Stimulated activated CD4-positive, alpha-beta T cell treated with anti-CD3 and anti-CD28 coated beads, Interleukin-1b, Interleukin-23, amount 100 ng/mL, for 4 hours (primary cell): ENCODE measurements at regions not wholly inside any gene's neighbourhood (a gene's known extent, or its start where the extent isn't known, plus 50 kb on each side); places are given as distances from the start of the nearest gene placed in this dataset.

Experiments used
- DNase-seq, 2 donors: peaks; one replicate each; pipeline ENCODE4 v3.0.0-alpha.2; 2020; ENCODE audit warnings: low read depth in 2 of 2

DNA sequence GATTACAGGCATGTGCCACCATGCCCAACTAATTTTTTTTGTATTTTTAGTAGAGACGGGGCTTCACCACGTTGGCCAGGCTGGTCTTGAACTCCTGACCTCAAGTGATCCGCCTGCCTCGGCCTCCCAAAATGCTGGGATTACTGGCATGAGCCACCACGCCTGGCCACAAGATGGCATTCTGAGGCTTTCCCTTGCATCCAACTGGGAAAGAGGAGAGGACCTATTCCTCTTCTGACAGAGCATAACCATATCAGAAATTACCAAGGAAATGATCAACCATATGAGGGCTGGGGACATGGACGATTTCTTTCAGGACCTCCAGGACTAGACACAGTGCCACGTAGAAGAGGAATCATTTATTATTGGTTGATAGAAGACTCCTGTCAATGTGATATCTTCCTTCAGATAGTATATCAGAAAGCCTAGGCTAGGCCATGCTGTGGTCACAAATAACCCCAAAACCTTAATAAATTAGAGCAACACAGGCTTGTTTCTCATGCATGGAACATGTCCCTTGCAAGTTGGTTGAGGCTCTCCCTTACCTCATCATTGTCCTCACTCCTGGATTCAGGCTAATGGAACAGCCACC, 372.3 kb upstream of the IL12A start:
- no peak for DNase-seq

DNA sequence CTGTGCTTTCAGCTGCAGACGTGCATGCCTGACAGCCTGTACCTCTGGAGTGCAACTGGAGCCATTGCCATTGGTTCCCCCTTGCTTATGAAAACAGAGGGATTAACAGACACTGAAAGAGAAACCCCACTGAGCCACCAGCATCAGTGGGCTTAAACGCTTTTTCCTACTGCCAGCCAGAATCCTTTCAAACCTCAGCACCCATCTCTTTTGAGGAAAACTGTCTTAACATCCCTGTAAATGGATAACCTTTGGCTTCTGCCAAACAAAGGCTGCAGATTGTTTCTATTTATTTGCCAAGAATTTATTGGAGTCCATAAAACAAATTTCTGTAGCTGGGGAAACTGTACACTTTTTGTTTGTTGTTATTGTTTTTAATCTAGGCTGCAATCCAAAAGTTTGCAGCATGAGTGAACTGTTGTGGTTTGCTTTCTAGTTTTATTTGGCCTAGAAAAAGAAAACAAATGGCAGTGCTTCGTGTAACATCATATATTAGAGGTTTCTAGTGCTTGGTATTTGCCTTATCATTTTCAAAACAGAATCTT, 369.2 kb upstream of the IL12A start:
- no peak for DNase-seq

DNA sequence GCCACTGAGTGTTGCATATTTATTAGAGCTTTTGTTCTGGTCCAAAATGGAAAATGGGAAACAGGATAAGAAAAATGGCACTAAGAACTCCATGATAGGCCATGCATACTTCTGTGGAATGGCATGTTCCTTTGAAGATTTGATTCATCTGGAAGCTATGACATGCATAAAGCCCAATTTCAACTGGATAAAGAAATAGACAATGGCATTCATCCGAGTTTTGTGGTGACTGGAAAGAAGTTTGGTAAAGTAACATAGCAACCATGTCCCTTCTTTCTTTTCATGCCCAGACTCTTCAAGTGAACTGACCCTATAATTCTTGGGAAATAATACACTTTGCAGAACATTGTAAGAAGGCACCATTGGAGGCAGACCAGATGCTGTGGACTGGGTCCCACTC, 368.4 kb upstream of the IL12A start:
- DNase-seq, result no peak

DNA sequence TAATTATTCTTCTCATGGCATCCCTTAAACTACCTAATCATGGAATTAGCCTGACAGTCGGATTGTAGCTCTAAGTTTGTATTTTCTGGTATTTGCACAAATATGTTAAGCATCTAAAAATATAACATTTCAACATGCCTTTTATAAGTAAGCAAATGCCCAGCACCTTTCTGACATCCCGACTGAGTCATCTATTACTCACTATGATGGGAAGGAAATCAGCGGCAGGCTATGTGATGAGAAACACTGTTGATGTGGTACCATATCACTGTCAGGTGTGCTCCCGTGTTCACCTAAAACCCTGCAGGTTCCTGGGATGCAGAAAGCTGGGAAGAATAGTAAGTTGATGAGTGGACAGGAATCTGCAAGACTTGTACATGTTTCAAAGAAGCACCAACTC, 367.8 kb upstream of the IL12A start:
- no peak for DNase-seq

DNA sequence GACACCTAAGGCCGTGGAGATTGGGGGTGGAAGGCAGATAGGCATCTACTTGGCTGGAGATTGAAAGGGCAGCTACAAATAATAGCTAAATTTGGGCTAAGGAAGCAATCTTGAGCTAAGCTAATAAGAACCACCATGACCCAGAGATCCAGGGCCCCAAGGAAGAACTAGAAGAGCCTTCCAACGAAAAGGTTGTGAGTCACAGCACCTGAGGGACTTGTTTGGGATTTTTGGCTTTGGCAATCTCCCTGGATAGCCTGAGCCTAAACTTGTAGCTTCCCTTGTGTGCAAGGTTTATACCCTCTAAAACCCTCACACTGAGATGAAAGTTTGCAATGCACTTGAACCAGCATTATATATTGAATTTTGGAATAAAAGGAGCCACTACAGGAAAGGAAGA, 364.0 kb upstream of the IL12A start:
- no peak for DNase-seq

DNA sequence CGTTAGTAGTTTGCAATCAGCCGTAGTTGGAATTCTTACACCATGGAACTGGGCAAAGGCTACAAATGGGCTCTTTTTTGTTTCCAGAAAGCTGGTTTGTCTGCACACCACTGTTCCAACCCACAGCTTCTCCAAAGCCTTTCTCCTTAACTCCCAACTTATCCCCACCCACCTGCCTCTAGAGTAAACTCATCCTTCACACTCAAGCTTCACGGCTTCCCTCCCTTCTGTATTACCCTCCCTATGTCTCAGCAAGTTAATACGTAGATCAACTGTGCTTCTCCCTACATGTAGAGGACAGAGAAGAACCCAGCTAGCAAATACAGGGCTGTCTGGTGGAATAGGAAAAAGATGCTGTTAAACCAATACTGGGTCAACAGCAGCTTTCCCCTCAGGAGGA, 363.0 kb upstream of the IL12A start:
- no peak for DNase-seq

DNA sequence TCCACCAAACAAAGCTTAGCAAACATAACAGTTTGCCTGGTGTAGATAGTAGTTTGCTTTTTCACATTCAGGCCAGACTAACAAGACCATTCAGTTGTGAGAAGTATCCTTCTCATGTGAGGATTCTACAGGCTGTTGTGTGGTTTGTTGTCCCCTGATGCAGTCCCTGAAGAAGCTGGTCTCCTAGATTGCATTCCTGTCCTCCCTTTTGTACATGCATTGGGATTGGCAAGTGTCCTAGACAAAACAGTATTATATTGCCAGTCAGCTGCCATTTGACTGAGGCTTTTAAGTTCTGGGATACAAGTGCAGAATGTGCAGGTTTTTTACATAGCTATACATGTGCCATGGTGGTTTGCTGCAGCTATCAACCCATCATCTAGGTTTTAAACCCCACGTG, 362.0 kb upstream of the IL12A start:
- no peak for DNase-seq

DNA sequence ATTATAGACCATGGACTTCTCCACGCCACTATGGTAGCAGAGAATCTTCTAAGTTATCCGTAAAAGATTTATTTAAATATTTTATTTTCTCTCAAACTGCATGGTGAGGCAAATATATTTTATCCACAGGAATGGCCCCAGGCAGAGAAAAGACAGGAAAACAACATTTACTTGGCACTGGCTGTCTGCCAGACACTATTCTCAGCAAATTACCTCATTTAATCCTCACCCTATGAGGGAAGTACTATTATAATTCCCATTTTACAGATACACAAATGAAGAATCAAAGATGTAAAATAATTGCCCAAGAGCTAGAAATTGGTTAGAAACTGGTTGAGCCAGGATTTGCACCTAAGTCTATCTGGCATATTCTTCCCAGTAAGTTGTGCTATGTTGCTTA, 361.4 kb upstream of the IL12A start:
- no peak for DNase-seq

DNA sequence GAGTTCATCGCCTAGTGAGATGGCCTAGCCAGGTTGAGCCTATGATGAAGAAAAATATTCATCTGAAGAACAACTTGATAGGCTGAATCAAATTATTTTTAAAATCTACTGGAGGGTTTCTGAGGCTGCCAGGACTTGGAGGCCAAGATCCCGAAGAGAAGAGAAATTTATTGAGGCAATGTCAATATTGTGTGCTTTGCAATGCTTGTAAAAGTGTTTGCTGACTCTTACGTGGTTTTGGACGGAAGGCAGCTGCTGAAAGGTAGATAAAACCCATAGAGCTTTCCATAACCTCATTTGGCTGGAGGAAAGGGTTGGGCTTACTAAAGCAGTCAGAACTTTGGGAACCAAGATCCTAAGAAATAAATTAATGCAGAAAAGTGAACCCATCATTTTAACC, 361.0 kb upstream of the IL12A start:
- no peak for DNase-seq

DNA sequence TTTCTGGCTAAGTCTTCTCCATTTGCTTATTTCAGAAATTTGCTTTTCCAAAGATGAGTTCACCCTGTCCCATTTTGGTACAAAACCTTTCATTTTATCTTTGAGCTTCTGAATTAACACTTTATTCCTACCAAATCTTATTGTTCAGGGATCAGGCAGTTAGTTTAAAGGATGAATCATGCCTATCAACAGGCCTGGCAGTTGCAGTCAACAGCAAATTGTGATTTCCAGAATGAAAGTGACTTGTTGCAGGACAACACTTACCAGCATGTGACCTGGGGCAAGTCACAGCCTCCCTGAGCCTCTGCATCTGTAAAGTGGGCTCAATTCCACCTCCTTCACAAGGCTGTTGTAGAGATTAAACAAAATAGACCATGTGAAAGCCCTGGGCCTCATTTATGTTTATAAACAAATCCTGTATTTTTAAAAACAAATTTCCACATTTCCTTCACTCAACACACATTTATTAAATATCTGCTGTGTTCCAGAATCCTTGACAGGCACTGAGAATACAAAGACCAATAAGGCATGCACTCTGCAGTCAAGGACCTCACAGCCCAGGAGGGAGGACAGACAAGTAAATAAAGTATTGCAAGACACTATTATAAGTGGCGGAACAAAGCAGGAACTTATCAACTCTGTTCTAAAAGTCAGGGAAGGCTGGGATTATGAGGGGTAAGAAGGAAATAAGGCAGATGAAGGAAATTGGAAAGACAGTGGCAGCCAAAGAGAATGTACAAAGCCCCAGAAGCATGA, 359.1 kb upstream of the IL12A start:
- DNase-seq, result no peak

DNA sequence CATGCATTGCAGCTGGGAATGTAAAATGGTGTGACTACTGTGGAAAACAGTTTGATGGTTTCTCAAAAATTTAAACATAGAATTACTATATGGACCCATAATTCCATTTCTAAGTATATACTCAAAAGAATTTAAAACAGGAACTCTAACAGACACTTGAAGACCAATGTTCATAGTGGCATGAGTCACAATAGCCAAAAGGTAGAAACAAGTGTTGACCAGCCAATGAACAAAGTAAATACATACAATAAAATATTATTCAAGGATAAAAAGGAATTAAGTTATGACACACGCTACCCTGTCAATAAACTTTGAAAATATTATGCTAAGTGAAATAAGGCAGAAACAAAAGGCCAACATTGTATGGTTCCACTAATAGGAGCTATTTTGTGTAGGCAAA, 357.4 kb upstream of the IL12A start:
- no peak for DNase-seq

DNA sequence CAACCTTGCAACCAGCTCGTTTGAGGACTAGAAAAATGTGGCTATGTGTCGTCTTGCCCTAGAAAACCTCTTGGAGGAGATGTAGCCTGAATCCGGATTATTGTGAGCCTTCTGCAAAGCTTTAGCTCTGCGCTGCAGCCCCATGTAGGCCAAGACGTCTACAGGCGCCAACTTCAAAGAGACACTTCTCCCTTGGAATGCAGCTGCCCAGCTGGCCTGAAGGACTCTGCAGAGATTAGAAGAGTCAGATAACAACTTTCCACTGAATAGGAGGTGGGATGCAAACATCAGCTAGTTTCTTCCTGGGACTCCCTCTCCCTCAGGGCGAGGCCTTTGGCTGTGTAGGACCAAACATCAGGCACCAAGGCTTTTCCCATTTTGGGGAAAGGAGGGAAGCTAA, 356.5 kb upstream of the IL12A start:
- DNase-seq, result no peak

DNA sequence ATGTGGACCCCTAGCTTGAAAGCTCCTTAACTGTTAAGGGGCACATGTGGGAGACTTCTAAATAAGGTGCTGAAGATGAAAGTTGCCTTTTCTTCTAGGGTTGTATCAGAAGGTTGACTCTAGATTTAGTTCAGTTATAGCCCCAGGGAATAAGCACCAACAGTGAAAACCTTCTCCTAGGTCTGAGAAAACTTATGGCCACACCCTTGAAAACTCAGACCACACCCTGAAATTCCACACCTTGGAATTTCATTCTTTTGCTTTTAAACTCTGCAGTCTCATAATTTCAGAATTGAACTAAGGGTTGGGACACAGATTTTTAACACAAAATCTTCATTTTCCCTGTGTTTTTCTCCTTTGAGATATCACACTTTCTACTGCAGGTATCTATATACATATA, 355.8 kb upstream of the IL12A start:
- DNase-seq, result no peak

DNA sequence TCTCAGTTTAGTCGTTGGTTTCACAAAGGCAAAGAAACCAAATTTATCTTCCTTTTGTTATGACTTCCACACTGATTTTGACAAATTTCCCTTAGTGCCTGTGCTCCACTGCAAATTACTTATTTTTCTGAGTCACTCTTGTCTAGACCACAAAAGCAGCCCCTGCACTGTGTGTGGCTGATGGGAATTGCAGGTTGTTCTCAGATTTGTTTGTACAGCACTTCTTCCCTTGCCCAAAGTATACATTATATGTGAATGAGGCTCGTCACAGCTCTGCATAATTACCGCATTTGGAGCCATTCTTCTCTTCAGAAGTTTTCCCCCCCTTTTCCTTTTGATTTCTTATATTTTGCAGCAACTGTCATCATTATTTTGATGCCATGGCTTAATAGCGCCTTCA, 354.2 kb upstream of the IL12A start:
- DNase-seq, result no peak

DNA sequence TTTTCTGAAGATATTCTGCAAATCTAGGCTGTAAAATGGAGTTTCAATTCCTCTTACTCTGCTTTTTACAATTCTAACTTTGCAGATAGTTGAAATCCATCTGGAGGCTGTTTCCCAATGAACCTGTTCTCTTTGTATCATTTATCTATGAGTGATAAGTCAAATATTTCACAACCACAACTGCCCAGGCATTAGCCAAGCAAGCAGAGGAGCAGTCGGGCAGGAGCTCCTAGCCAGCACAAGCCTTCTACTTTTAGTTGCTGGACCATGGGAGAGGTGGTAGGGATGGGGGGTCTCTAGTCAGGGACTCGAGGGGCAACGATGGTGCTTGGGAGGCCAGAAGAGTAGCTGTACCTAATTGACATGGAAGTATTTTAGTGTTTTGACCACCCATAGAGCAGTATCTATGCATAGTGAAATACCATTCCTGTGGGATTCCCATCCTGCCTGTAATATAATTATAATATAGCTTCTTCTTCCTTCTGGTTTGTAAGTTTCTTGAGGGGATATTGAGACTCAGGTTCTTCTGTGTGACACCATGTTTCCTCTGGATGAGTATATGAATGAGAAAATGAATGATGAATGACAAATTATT, 353.5 kb upstream of the IL12A start:
- DNase-seq, result no peak

DNA sequence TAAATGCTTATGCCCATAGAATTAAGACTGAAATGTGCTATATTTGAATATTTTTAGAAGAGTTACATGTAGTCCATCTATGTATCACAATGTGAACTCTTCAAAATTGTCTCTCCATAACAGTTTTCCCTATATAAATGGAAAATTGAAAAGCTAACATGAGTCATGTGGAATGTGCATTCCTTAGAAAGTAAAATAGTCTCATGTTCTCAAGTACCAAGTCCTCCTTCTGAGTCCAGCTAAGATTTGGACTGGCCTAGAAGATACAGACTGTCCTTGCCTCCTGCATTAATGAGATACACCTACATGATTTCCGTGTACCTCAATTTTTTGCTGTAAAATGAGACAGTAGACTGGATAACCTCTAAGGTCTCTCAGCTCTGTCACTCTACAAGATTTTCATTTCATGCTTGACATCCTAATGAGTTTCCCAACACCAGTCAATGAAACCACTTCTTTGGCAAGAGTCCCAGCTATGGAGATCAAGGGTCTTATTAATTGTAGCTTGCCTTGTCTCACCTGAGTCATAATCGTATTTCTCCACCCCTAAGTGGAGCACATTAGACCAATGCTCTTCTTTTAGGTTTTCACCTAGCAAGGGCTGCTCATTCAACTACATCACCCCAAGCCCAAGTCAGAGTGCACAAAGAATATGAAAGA, 350.6 kb upstream of the IL12A start:
- no peak for DNase-seq

DNA sequence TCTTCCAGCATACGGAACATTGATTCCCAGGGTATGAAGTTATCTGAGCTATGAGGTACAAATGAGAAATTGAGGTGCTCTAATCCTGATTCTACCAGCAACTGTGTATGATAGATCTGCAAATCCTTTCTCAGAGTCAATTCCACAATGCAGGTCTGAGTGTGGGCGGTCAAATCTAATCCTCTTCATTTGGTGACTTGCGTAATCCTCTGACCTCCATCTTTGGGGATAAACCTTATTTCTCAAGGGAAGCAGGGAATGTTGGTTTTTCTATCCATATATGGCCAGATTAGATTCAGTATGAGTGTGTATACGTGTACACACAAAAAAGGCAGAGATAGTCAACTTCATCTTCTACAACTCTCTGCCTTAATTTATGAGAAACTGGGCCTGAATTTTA, 348.4 kb upstream of the IL12A start:
- no peak for DNase-seq

DNA sequence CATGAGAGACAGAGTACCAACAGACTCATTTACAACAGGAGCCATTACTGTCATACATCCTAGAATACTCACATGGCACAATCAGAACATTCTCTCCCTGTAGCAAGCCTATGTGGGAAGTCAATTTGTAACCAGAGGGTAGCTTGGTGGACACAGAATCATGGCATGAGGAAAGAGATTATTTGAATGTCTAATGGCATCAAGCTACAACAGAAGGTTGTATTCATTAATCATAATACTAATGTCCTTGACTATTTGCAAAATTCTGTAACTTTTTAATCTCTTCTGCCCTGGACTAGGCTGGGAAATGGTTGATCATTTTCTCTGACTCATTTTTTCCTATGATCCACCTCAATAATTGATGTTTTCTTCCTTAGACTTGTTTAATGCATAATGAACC, 345.2 kb upstream of the IL12A start:
- no peak for DNase-seq

DNA sequence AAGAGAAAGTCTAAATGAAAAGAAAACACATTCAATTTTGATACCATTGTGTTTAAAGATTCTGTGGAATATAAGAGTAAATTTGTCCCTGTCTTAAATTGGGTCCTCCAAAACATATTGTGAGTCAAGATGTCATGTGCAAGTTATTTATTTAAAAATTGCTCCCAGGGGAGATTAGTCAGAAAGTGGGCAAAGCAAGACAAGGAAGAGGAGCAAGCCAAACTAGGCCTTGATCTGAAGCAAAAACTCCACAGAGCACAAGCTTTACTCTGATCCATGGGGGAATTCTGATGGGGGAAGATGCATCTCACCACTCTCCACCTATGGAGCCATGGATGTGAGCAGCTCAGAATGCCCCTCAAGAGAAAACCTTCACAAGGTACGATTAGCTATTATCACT, 342.8 kb upstream of the IL12A start:
- no peak for DNase-seq

DNA sequence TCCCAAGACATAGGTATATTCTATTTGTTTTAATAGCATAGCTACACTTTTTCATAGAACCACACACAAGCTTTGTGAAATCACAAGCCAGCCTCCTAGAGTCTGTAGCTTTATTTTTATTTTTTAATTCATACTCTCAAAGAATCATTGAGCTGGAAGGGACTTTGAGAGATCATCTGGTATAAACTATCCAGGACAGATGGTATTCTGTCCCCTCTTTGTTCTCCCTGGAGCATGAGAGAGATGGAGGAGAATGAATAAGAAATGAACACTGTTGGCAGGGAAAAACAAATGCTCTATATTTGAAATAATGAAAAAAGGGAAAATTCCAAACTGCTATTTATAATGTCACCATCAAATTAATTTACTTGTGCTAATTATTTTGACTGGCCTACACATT, 338.7 kb upstream of the IL12A start:
- DNase-seq, result no peak

DNA sequence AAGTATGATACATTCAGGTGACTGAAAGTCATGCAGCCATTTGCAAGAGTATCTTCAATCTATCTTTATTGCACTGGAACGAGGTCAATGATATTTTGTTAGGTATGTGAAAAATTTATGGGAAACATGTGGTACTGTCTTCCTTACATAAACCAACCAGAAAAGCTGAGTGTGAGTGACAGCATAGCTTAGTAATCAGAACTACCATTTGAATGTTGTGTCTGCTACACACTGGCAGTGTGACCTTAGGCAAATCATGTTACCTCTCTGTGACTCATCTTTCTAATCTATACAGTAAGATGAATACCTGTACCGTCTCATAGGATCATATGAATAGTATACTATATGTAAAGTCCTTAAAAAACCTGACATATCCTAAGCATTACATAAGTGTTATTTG, 337.9 kb upstream of the IL12A start:
- no peak for DNase-seq

DNA sequence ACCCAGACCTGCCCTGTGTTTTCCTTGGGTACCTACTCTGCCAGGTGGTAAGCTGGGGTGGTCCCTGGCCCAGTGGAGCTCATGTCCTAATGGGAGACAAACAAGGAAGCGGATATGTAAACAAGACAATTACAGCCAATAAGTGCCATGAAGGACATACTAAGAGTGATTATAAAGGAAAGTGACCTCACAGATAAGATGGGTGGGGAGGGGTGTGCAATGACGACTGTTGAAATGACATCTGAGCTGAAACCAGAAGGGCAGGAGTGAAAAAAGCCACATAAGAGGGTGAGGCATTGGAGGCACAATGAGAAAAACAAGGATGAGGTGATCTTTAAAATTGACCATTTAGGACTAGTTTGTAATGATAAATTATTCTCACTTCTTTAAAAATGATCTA, 336.2 kb upstream of the IL12A start:
- DNase-seq, result no peak
